ENCODE measurements at regions not wholly inside any gene's neighbourhood (a gene's known extent, or its start where the extent isn't known, plus 50 kb on each side); places are given as distances from the start of the nearest gene placed in this dataset.

GRCh38 chr7:88599528-88599927, 160.0 kb upstream of the ZNF804B start:
- TF ChIP-seq EZH2phosphoT487 (IDR thresholded peaks at IDR 0.05; ENCODE audit: borderline replicate concordance, low read depth, low read length) = no peak
- no peak for TF ChIP-seq CTCF (conservative IDR thresholded peaks at IDR 0.05; ENCODE audit: low read length)

Data from OCI-LY7 (cell line).